Thymus (tissue), 11 donors: ENCODE measurements at regions not wholly inside any gene's neighbourhood (a gene's known extent, or its start where the extent isn't known, plus 50 kb on each side); places are given as distances from the start of the nearest gene placed in this dataset.
"Not testable (repeated sequence)": the region's sequence is repeated elsewhere in the genome, so short reads cannot be mapped to it uniquely, and the experiment has no call there.

Source experiments
- DNase-seq, 9 donors: peaks; one replicate each; pipeline ENCODE4 v3.0.0-alpha.2; 2013; ENCODE audit warnings: low spot score in 9 of 9, low read depth in 6 of 9, missing footprints in 1 of 9
- H3K27ac ChIP-seq, 2 donors: one replicate each; pipeline ENCODE4 v1.5.1; 2013; ENCODE audit warnings: control low read depth in 1 of 2, low read depth in 1 of 2, low read length in 1 of 2, mild to moderate bottlenecking in 1 of 2, moderate library complexity in 1 of 2
- H3K27me3 ChIP-seq, 2 donors: one replicate each; pipeline ENCODE4 v1.5.1; 2013; ENCODE audit warnings: low read length in 1 of 2; ENCODE audit not compliant: control insufficient read depth in 2 of 2, insufficient read depth in 1 of 2
- H3K36me3 ChIP-seq, 2 donors: one replicate each; pipeline ENCODE4 v1.5.1; 2013; ENCODE audit warnings: low read length in 1 of 2, mild to moderate bottlenecking in 1 of 2, moderate library complexity in 1 of 2; ENCODE audit not compliant: control insufficient read depth in 2 of 2, insufficient read depth in 2 of 2
- H3K4me1 ChIP-seq, 2 donors: one replicate each; pipeline ENCODE4 v1.5.1; 2013; ENCODE audit warnings: low read length in 2 of 2; ENCODE audit not compliant: control insufficient read depth in 2 of 2, insufficient read depth in 2 of 2
- H3K4me3 ChIP-seq, 2 donors: one replicate each; pipeline ENCODE4 v1.5.1; 2013; ENCODE audit warnings: low read length in 2 of 2, control low read depth in 1 of 2, mild to moderate bottlenecking in 1 of 2
- H3K9me3 ChIP-seq, 2 donors: one replicate each; pipeline ENCODE4 v1.5.1; 2013; ENCODE audit warnings: low read length in 1 of 2, mild to moderate bottlenecking in 1 of 2; ENCODE audit not compliant: control insufficient read depth in 2 of 2, insufficient read depth in 1 of 2
- WGBS: extraction: QIAGEN DNeasy Blood & Tissue Kit; methylation state at CpG from one replicate; pipeline ENCODE4 v1.1.7; 2013; 5-methylcytosine and 5-hydroxymethylcytosine counted together
- donor health status: healthy.

- not testable (repeated sequence) for DNase-seq
Observed at GRCh38 chr11:71782229-71782861, 50.7 kb upstream of the DEFB108B start.

GRCh38 chr11:71783191-71783590 lies 49.8 kb upstream of the DEFB108B start:
- 89% methylated on average over 4 of the region's 4 CpGs for WGBS
- not testable (repeated sequence) for DNase-seq

More at GRCh38 chr11:71782229-71782861, 50.7 kb upstream of the DEFB108B start:
- not testable (repeated sequence) for H3K4me1 ChIP-seq, H3K4me3 ChIP-seq, H3K27ac ChIP-seq, H3K36me3 ChIP-seq, H3K9me3 ChIP-seq, H3K27me3 ChIP-seq
- 92% methylated on average over 13 of the region's 13 CpGs for WGBS

More at GRCh38 chr11:71783191-71783590, 49.8 kb upstream of the DEFB108B start:
- H3K9me3 ChIP-seq, H3K36me3 ChIP-seq, H3K4me3 ChIP-seq, H3K27ac ChIP-seq, H3K27me3 ChIP-seq, H3K4me1 ChIP-seq: not testable (repeated sequence)
